NT2/D1 (cell line): ENCODE measurements at regions not wholly inside any gene's neighbourhood (a gene's known extent, or its start where the extent isn't known, plus 50 kb on each side); places are given as distances from the start of the nearest gene placed in this dataset.

Source experiments
- SUZ12 ChIP-seq: IDR thresholded peaks from 2 replicates; pipeline ENCODE4 v1.6.1; 2011; ENCODE audit not compliant: insufficient read length, insufficient read depth; ENCODE audit errors: extremely low read depth
- YY1 ChIP-seq: IDR thresholded peaks from 2 replicates; pipeline ENCODE4 v1.6.1; 2011; ENCODE audit not compliant: insufficient read length, insufficient read depth
- ZNF274 ChIP-seq: IDR thresholded peaks from 2 replicates; pipeline ENCODE4 v1.6.1; 2011; ENCODE audit warnings: mild to moderate bottlenecking, low read depth, low read length

DNA sequence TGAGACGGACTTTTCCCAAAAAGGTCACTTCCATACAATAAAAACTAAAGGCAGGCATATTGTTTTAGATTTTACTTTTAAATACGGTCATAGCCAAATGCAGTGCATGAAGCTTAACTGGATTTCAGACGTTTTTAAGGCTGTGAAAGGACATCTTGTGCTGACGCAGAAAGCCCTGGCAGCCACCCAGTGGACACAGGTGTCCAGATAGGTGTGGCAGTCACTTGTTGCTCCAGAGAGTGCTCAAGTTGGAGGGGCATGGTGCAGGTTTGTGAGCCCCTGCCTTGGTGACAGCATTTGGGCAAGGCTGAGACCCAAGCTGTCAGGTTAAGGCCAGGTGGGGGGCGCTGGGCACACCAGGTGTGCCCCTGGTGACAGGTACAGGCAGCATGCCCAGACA, 135.8 kb upstream of the TBL1X start:
- TF ChIP-seq YY1 = no peak
- TF ChIP-seq ZNF274 = no peak
- TF ChIP-seq SUZ12 = no peak
